GM19099 (cell line): ENCODE measurements at regions not wholly inside any gene's neighbourhood (a gene's known extent, or its start where the extent isn't known, plus 50 kb on each side); places are given as distances from the start of the nearest gene placed in this dataset.

ENCODE experiments used
- POLR2A ChIP-seq: IDR thresholded peaks from 3 replicates; pipeline ENCODE4 v1.6.1; 2011; ENCODE audit warnings: low read depth; ENCODE audit not compliant: insufficient read length; ENCODE audit errors: extremely low read depth

DNA sequence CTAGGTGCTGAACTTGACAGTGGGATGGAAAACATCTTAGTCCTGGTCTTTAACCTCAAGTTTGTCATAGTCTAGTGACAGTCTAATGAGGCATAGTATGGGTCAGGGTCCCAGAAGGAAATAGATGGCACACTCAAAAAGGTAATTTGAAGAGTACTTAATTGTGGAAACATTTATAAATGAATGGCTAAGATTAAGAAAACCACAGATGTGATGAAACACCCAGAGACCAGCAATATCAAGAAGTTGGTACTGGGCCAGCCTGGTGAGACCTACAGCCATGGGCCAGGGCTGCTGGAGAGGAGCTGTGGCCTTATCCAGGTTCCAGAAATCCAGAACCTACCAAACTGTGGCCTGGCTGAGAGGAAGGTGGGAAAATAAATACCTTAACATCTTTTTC is 93.5 kb upstream of the ATG10 start:
- no peak for TF ChIP-seq POLR2A

DNA sequence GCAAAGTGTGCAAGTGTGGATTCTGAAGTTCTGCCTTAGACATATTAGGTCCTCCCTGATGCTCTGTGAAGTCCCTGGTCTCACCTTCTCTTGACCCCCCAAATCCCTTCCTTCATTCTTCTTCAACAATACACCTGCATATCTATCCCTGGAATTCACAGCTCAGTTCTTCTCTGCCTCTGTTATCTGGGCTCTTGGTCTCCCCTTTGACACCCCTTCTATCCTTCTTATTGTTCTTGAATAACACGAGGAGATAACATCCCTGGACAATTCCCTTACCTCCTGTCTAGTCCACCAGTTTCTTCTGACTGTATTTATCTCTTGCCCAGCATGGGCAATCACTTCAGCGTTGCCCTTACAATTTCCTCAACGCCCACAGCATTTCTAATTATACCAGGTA is 104.8 kb upstream of the ATG10 start:
- TF ChIP-seq POLR2A: no peak

DNA sequence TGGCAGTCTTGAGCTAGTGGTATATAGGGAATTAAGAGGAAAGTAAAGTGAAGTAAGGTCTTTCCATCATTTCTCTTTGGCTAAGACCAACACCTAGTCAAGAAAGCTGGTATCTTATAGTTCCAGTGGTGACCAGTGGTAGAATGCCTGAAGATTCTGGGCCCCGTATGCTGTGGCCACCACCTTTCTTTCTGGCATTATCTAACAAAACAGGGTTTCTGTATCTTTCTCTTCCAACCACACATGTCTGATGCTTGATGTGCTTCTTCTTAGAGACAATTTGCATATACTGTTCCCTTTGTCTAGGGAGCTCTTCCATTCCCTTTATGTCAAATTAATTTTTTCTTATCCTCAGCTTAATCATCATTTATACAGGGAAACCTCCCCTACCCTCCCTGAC is 109.9 kb upstream of the SSBP2 start:
- no peak for TF ChIP-seq POLR2A

DNA sequence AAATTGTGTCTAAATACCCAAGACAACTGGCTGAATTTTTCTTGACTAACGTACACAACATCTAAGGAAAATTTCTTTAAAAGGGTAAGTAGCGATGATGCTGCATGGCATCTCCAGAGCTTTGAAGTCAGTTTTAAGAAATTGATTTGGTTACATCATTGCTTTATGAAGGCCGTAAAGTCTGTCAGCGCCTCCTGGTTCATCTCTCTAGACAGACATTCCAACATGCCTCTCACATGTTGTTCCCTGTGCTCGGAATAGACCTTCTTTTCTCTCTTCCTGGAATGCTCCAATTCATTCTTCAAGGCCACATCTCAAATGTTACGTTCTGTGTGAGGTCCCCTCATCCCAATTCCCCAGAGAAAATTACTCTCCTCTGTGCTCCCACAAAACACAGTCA is 108.7 kb upstream of the SSBP2 start:
- no peak for TF ChIP-seq POLR2A

DNA sequence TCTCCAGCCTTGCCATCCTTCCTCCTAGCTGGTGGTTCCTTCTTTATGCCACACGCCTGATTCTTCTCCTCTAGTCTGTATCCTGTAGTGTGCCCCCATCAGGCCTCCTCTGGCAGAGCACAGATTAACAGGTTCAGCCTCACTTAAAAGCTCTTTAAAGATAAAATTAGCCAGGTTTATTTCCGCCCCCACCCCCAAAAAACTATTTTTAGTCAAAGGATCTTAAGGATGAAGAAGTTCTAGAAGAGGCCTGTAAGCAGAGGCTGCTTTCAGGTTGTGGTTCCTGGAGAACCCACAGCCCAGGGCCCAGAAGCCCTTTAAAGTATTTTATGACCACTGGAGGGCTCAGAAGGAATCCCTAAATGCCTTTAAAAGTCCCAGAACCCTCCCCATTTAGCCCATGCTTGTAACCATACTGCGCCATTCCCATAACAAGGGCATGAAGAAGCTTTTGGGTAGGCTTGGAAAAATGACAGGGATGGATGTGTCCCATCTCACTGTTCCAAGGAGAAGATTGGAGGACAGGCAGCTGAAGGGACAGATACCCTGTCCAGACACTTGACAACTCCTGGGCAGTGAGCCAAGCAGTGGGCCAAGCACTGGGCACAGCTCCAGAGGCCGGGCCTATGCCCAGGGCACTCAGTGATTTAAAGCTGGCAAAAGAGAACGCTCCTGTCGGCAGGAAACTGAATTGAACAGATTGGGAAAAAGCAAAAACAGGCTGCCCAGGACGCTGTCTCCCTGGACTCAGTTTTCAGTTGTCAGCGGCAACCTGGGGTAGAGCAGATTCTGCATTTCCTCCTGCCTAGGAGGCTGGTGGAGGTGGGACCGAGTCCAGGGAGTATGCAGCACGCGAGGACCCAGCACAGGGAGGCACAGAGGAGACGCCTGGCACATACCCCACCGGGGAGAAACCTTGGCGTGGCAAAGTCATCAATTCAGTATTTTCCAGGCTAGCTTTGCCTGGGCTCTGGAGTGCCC is 106.3 kb upstream of the SSBP2 start:
- no peak for TF ChIP-seq POLR2A

DNA sequence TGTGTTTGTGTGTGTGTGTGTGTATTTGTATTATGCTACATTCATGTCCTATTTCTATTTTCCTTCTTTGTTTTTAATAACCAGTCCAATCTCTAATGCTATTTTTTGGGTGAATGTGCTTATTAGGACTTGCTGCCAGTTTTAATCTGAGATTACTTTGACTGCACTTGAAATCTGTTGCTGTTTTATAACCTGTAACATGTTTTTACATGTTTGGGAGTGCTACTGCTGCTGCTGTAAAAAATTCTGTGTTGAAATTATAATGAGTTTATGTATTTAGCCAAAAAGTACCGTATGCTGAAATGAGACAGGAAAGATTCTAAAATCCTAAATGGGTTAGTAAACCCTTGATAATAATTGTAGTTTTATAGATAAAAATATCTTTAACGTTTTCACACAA is 104.7 kb upstream of the SSBP2 start:
- TF ChIP-seq POLR2A: no peak

DNA sequence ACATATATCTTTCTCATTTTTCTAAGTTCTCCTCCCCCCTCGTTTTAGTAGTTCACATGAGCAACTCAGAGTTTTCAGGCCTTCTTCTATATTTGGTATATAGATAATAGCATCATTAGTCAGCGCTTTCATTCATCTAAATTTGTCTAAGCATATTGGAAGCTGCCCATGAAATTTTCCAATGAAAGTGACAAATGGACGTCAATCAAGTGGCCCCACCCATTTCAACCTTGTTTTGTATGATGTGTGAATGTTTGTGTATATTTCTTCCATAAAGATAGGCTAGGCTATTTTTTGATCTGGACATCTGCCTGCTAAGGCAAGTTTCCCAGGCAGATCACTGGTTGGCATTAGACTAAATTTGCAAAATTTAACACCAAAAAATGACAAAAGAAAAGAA is 104.0 kb upstream of the SSBP2 start:
- no peak for TF ChIP-seq POLR2A

DNA sequence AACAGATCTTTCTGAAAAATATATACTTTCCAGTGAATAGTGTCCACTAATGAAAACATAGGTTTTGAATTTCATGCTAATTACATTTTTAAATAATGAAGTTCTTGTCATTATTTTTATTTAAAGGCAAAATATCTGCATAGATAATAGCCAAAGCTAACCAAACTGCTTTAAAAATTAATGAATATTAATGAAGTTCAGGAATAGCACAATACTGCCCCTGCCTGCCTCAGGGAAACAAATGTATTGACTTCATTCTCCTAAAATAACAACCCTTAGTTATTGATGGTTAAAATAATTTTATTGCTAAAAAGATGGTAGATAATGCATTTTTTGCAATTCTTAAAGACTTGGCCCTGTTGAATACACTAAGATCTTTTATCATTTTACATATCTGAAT is 103.6 kb upstream of the SSBP2 start:
- no peak for TF ChIP-seq POLR2A

DNA sequence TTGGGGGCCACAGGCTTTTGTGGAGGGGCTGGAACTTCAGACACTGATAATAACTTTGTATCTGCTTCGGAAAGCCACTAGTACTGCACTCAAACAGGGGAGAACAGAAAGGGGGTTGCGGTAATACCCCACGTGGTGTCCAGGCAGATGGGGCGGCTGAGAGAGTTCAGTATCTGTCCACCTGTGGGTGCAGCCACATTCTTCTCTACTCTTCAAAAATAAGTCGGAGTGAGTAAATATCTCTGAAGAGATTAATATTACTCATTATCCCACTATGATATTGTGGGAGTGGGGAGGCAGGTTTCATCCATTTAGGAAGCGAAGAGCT is 102.1 kb upstream of the SSBP2 start:
- TF ChIP-seq POLR2A: no peak

DNA sequence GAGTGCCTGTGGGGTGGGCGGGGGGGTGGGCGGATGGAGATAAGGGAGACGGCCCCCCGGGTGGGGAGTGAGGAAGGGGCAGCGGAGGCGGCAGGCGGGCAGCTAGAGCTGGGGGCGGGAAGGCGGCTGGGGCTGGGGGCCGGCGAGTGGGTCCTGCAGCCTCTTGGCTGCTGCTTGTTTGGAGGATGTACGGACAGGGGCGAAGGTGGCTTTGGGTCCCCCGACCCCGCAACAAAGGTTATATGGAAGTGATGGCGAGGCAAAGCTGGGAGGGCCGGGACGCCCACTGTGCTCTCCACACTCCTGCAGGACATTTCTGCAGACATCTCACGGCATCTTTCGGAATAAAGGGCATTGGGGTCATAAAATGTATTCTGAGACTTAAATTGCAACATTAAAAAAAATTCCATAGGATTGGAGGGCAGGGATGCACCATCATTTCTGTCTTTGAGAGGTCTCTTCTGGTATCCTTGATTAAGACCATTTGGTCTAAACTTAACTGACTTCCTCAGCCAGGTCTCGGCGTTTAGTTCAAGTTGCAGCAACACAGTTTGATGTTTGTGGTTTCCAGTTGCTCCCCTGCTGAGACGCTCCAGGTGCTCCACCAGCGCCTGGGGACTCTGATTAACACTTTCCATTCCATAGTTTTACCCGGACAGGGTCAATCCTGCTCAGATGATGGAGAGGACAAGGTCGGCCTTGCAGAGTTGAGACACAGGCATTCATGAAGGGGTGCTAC is 101.6 kb upstream of the SSBP2 start:
- no peak for TF ChIP-seq POLR2A

DNA sequence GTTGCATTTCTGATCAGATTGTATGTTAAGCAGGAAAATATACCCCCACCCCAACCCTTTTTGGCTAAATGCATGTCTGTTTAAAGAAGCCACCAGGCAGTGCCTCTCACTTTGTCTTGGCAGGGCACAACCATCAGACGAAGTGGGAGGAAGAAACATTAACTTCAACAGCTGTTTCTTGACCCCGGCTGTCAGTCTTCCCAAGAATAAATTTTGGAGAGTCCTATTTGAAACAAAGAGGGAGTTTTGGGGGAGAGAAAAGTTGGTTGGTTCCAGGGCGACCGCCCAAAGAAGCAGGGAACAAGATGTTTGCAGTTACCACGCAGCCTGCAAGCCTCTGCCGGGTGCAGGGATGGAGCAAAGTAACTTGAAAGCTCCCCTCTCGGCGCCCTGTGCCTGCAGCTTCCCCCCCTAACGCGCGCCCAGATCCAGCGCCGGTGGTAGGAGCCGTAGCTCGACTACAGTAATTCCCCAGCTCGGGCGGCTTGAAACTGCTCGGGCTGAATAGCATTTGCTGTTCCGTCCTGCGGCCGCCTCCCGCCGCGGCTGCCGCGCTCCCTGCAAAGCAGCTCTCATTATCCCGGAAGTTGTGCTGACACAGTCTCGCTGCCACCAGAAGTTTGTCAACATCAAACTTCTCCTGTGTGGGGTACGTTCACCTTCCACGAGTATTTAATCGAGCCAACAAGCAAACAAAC is 100.7 kb upstream of the SSBP2 start:
- peak; percentile 83 for TF ChIP-seq POLR2A

DNA sequence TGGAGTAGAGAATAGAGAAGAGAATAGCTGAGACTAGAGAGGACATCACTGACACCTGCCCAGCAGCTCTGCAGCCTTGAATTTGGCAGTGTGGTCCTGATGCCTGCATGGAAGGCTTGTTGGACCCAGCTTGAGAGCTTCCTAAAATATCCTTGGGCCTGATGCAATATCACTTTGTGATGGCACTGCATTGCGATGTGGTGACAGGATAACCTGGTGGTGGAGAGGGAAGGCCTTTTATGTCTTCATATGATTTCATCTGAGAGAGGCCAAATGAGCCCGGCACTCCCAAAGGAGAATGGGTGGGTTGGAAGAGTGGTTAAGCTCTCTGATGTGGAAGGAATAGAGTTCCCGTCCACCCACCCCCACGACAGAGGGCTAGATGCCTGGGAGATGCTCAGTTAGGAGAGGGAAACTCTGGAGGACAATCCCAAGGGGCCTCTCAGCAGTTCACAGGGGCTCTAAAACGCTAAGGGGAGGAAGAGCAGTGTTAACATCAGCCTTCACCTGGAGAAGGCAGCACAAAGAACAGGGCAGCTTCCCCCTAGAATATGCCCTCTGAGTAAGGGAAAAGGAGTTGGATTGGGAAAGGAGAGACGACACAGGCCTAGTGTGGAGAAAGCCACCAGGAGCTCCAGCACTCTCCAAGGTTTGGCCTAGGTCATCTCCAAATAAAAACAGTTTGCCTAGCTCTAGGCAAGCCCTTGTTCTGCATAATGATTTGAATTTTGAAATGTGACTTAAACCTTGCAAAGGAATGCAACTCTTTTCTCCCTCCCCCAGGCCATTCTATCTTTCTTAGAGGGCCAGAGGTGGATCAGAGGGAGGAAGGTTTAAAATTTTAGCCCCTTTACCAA is 99.8 kb upstream of the SSBP2 start:
- TF ChIP-seq POLR2A: no peak

DNA sequence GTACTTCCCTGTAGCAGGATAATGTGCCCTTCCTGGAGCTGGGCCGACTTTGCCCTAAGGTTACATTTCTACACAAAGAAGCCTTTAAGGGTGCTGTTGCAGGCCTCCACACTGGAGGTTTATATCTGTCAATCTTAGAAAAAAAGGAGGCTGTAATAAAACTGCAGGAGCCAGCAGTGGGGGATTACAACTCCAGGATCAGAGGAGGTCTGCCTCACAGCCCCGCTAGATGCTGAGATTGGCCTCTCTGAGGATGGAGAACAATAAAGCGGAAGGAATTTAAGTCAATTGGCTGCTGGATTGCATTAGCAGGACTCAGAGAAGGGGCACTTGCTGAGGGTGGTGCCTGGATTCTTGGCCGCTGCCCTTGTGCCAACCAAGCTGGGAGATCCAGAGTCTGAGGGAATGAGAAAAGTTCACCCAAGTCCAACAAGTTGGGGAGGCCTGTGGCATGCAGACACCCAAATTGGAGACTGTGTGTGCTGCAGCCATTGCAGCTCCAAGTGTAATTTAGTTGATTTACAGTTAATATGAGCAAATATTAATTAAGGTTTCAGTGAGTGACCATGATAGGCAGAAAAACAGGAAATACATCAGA is 99.0 kb upstream of the SSBP2 start:
- no peak for TF ChIP-seq POLR2A

DNA sequence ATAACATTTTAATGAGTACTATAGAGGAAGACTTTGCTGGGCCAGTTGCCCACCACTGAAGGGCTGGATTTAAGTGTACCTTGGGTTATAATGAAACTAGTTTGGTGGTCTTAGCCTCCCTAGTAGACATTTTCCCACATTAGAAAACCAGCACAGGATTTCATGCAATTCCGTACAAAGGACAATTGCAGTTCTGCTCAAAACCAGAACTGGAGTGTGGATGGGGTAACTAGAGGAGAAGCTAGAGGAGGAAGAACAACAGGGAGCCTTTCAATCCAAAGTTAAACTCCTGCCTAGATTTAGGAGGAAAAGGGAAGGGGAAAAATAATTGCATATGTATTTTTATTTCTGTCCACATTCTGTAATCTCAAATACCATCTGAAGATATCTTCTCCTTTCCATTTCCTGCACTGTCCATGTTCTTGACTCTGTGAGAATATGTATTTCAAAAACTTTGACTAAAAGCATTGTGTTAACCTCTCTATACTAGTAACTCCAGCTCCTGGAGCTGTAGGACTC is 97.5 kb upstream of the SSBP2 start:
- TF ChIP-seq POLR2A: no peak
